OCI-LY3 (cell line): ENCODE measurements at regions not wholly inside any gene's neighbourhood (a gene's known extent, or its start where the extent isn't known, plus 50 kb on each side); places are given as distances from the start of the nearest gene placed in this dataset.
A peak's percentile ranks its signal among the peaks of the same experiment; 100 is the strongest.

Experiments
- H2AFZ ChIP-seq: fragments of 200-600, 300-600 bp; shearing (Covaris generic); 2 replicates; pipeline ENCODE4 v1.6.0; 2014; ENCODE audit warnings: antibody characterized with exemption, low read depth, low read length
- H3K27ac ChIP-seq: fragments of 200-600, 300-600 bp; sonication (generic); 2 replicates; pipeline ENCODE4 v1.5.1; 2014; ENCODE audit warnings: mild to moderate bottlenecking, low read length, moderate library complexity, mixed read lengths
- H3K27me3 ChIP-seq: fragments of 200-600, 300-600 bp; sonication (generic); 2 replicates; pipeline ENCODE4 v1.6.1; 2014; ENCODE audit warnings: low read depth, low read length, mixed read lengths
- H3K36me3 ChIP-seq: fragments of 200-600, 300-600 bp; sonication (generic); replicated peaks from 2 replicates; pipeline ENCODE3; 2014; ENCODE audit warnings: low read depth, low read length, mixed read lengths
- H3K4me1 ChIP-seq: fragments of 300-600, 200-600 bp; sonication (generic); 2 replicates; pipeline ENCODE4 v1.6.1; 2014; ENCODE audit warnings: low read length, mixed read lengths
- H3K4me2 ChIP-seq: fragments of 200-600, 300-600 bp; sonication (generic); 2 replicates; pipeline ENCODE4 v1.6.1; 2014; ENCODE audit warnings: low read length, mixed read lengths
- H3K4me3 ChIP-seq: fragments of 300-600, 200-600 bp; sonication (generic); 2 replicates; pipeline ENCODE4 v1.5.1; 2014; ENCODE audit warnings: antibody characterized with exemption, mild to moderate bottlenecking, low read length, moderate library complexity
- H3K79me2 ChIP-seq: fragments of 300-600, 200-600 bp; shearing (Covaris generic); 2 replicates; pipeline ENCODE4 v1.6.1; 2014; ENCODE audit warnings: mild to moderate bottlenecking, low read length, mixed read lengths
- H3K9ac ChIP-seq: fragments of 300-600, 200-600 bp; shearing (Covaris generic); 2 replicates; pipeline ENCODE4 v1.6.0; 2014; ENCODE audit warnings: mild to moderate bottlenecking, low read length, moderate library complexity
- H3K9me3 ChIP-seq: fragments of 200-600, 300-600 bp; shearing (Covaris generic); 2 replicates; pipeline ENCODE4 v1.6.1; 2014; ENCODE audit warnings: low read length, mixed read lengths; ENCODE audit not compliant: insufficient read depth
- H4K20me1 ChIP-seq: fragments of 200-600, 300-600 bp; sonication (generic); 2 replicates; pipeline ENCODE4 v1.6.1; 2016; ENCODE audit warnings: low read length, mixed read lengths; ENCODE audit not compliant: insufficient read depth
- EZH2phosphoT487 ChIP-seq: fragments of 200-600 bp; shearing (Covaris generic); IDR thresholded peaks from 2 replicates; pipeline ENCODE4 v1.6.1; 2018; ENCODE audit warnings: antibody characterized with exemption, mixed run types, low read depth
- TF ChIP-seq, protein P1 (sequence below): fragments of 200-600, 300-600 bp; sonication (generic); IDR thresholded peaks from 2 replicates; pipeline ENCODE4 v1.5.1; 2014; ENCODE audit warnings: antibody characterized with exemption, low read length, low read depth

GRCh38 chr7:51446785-51447184 lies 130.2 kb upstream of the COBL start:
- H3K27me3 ChIP-seq = no peaks in the 10 kb centered on the region
- H3K4me3 ChIP-seq = no peak overlapping the region
- H2AFZ ChIP-seq = no peak overlapping the region
- H3K27ac ChIP-seq = no peak overlapping the region
- no peaks in the 10 kb centered on the region for H3K36me3 ChIP-seq
- H4K20me1 ChIP-seq = no peaks in the 10 kb centered on the region
- peaks cover 9% of the 10 kb centered on the region; the same call in 1 of the 2 replicates for H3K9me3 ChIP-seq
- TF ChIP-seq, protein P1, sequence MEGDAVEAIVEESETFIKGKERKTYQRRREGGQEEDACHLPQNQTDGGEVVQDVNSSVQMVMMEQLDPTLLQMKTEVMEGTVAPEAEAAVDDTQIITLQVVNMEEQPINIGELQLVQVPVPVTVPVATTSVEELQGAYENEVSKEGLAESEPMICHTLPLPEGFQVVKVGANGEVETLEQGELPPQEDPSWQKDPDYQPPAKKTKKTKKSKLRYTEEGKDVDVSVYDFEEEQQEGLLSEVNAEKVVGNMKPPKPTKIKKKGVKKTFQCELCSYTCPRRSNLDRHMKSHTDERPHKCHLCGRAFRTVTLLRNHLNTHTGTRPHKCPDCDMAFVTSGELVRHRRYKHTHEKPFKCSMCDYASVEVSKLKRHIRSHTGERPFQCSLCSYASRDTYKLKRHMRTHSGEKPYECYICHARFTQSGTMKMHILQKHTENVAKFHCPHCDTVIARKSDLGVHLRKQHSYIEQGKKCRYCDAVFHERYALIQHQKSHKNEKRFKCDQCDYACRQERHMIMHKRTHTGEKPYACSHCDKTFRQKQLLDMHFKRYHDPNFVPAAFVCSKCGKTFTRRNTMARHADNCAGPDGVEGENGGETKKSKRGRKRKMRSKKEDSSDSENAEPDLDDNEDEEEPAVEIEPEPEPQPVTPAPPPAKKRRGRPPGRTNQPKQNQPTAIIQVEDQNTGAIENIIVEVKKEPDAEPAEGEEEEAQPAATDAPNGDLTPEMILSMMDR = no peak
- no peak for TF ChIP-seq EZH2phosphoT487
- H3K4me1 ChIP-seq = no peaks in the 10 kb centered on the region
- no peaks in the 10 kb centered on the region for H3K79me2 ChIP-seq
- H3K9ac ChIP-seq = no peak overlapping the region
- no peak overlapping the region for H3K4me2 ChIP-seq

DNA sequence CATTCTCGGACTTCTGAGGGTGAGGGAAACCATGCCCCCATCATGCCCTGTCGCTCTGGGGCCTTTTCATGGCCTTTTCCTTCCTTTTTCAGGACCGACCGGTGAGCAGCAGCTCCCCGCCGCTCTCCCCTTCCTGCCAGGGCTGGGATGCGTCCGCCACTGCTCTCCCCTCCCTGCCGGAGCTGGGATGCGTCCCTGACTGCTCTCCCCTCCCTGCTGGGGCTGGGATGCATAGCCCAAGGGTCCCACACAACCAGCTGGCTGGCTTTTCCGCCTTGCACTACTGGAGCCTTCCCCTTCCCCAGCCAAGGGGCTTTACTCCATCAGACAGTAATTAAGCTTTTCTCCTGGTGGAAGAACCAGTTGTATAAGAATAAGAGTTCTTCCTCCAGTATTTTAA lies 129.7 kb upstream of the COBL start:
- no peak overlapping the region for H2AFZ ChIP-seq
- H3K9ac ChIP-seq = no peak overlapping the region
- no peaks in the 10 kb centered on the region for H3K4me1 ChIP-seq
- no peaks in the 10 kb centered on the region for H3K79me2 ChIP-seq
- no peak overlapping the region for H3K4me3 ChIP-seq
- peaks cover 9% of the 10 kb centered on the region; the same call in 1 of the 2 replicates for H3K9me3 ChIP-seq
- no peak for TF ChIP-seq EZH2phosphoT487
- TF ChIP-seq, protein P1 = no peak
- H3K27ac ChIP-seq = no peak overlapping the region
- H3K27me3 ChIP-seq = no peaks in the 10 kb centered on the region
- H3K4me2 ChIP-seq = no peak overlapping the region
- H4K20me1 ChIP-seq = no peaks in the 10 kb centered on the region
- no peaks in the 10 kb centered on the region for H3K36me3 ChIP-seq

GRCh38 chr7:51444936-51445335 lies 128.3 kb upstream of the COBL start:
- Histone ChIP-seq H3K4me1 (no peaks in the 10 kb centered on the region), H3K9ac (no peak overlapping the region), H3K9me3 (peaks cover 9% of the 10 kb centered on the region; the same call in 1 of the 2 replicates)

GRCh38 chr7:51430480-51431086 lies 114.0 kb upstream of the COBL start:
- H3K9me3 ChIP-seq = no peaks in the 10 kb centered on the region
- H3K4me1 ChIP-seq = no peaks in the 10 kb centered on the region
- H4K20me1 ChIP-seq = no peaks in the 10 kb centered on the region
- H3K27me3 ChIP-seq = peaks cover 1% of the 10 kb centered on the region; the same call in 1 of the 2 replicates
- H3K27ac ChIP-seq = no peak overlapping the region
- no peak for TF ChIP-seq EZH2phosphoT487
- TF ChIP-seq, protein P1 = peak; percentile 86
- peak overlapping the region; percentile 46 for H3K4me3 ChIP-seq
- H2AFZ ChIP-seq = no peak overlapping the region
- no peaks in the 10 kb centered on the region for H3K79me2 ChIP-seq
- no peaks in the 10 kb centered on the region for H3K36me3 ChIP-seq
- H3K4me2 ChIP-seq = peak overlapping the region; percentile 50
- no peak overlapping the region for H3K9ac ChIP-seq

More at GRCh38 chr7:51444936-51445335, 128.3 kb upstream of the COBL start:
- Histone ChIP-seq H3K4me2 (no peak overlapping the region), H3K36me3 (no peaks in the 10 kb centered on the region), H4K20me1 (no peaks in the 10 kb centered on the region), H3K27me3 (no peaks in the 10 kb centered on the region), H3K27ac (no peak overlapping the region), H3K4me3 (no peak overlapping the region), H2AFZ (no peak overlapping the region), H3K79me2 (no peaks in the 10 kb centered on the region)
- no peak for TF ChIP-seq EZH2phosphoT487
- TF ChIP-seq, protein P1 = no peak
